ENCODE measurements at regions not wholly inside any gene's neighbourhood (a gene's known extent, or its start where the extent isn't known, plus 50 kb on each side); places are given as distances from the start of the nearest gene placed in this dataset.

- ATAC-seq: no peak
Observed at GRCh38 chr2:19416784-19417684, 58.6 kb upstream of the OSR1 start.

- ATAC-seq: no peak
Observed at GRCh38 chr2:19416083-19416482, 57.7 kb upstream of the OSR1 start.

DNA sequence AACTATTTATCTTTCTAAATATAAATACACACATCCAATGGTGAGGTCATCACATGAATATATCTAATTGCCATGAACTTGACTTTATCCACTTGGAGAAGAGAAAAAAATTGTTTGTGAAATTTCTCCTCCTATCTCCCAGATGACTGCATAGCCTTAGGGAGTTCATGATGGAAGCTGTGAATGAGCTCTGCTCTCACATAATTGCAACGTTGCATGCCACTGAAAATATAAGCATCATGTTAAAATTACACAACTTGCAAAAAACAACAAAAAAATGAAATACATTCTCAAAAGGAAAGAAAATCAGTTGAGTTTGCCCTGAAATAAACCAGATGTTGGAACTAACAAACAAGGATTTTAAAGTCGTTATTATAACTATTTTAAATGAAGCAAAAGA lies 50.6 kb upstream of the OSR1 start:
- no peak for ATAC-seq

DNA sequence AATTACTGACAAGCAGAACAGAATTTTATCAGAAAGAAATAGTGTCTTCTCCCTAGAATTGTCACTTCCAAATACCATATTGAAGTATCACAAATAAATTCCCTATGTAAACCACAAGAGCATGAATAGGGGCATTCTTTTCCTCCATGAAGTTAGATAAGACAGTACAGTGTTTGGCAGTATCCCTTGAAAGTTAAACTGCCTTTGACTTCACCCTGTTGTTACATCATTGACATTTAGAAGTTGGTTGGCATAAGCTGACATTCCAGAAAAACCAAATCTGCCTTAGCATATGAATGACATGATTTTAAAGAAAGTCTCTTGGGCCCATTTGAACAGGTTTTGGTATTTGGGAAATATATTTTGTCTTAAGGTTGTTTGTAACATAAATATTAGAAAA lies 50.2 kb upstream of the OSR1 start:
- no peak for ATAC-seq

Data from esophagus mucosa (tissue), 1 donor.